Lung (tissue), 11 donors: ENCODE measurements at regions not wholly inside any gene's neighbourhood (a gene's known extent, or its start where the extent isn't known, plus 50 kb on each side); places are given as distances from the start of the nearest gene placed in this dataset.

Experiments used
- ATAC-seq: fragments of 200-7000 bp; cut with Tn5 transposase; one replicate; pipeline ENCODE4 v1.9.1; 2020; ENCODE audit warnings: moderate number of reproducible peaks; ENCODE audit not compliant: insufficient read depth, low FRiP score
- DNase-seq, 3 donors: peaks; one replicate each; pipeline ENCODE4 v3.0.0-alpha.2; 2013 to 2017
- H3K27ac ChIP-seq, 2 donors: one replicate each; pipeline ENCODE4 v1.5.1; 2013; ENCODE audit warnings: mild to moderate bottlenecking in 2 of 2, moderate library complexity in 2 of 2, control low read depth in 1 of 2, inconsistent platforms in 1 of 2, low read depth in 1 of 2, low read length in 1 of 2
- H3K27me3 ChIP-seq, 3 donors: one replicate each; pipeline ENCODE4 v1.5.1; 2013; ENCODE audit warnings: low read length in 2 of 3; ENCODE audit not compliant: control insufficient read depth in 3 of 3, insufficient read depth in 3 of 3
- H3K36me3 ChIP-seq, 4 donors: one replicate each; pipeline ENCODE4 v1.5.1; 2013; ENCODE audit warnings: low read length in 4 of 4, mild to moderate bottlenecking in 1 of 4, moderate library complexity in 1 of 4; ENCODE audit not compliant: control insufficient read depth in 4 of 4, insufficient read depth in 4 of 4
- H3K4me1 ChIP-seq, 5 donors: one replicate each; pipeline ENCODE4 v1.5.1; 2013; ENCODE audit warnings: low read length in 5 of 5, mild to moderate bottlenecking in 2 of 5, moderate library complexity in 1 of 5; ENCODE audit not compliant: control insufficient read depth in 5 of 5, insufficient read depth in 5 of 5
- H3K4me3 ChIP-seq: one replicate; pipeline ENCODE4 v1.5.1; 2013; ENCODE audit warnings: mild to moderate bottlenecking, control low read depth, moderate library complexity
- H3K9ac ChIP-seq, 2 donors: one replicate each; pipeline ENCODE4 v1.5.1; 2013; ENCODE audit warnings: low read length in 2 of 2, control low read depth in 1 of 2; ENCODE audit not compliant: insufficient read depth in 1 of 2
- H3K9me3 ChIP-seq, 4 donors: one replicate each; pipeline ENCODE4 v1.5.1; 2013; ENCODE audit warnings: low read length in 3 of 4, mild to moderate bottlenecking in 1 of 4, moderate library complexity in 1 of 4; ENCODE audit not compliant: control insufficient read depth in 4 of 4, insufficient read depth in 3 of 4
- WGBS, 2 donors: extraction: QIAGEN DNeasy Blood & Tissue Kit; methylation state at CpG; one replicate each; pipeline ENCODE4 v1.1.7; 2013; 5-methylcytosine and 5-hydroxymethylcytosine counted together
- TF ChIP-seq, protein P1 (sequence below): IDR thresholded peaks from 2 replicates; pipeline ENCODE4 v1.5.1; 2012; ENCODE audit warnings: mild to moderate bottlenecking; ENCODE audit errors: control extremely low read depth, extremely low read depth
- donor health status: control.
- donor health status: control.
- donor health status: Bipolar disorder and iron deficiency.
- donor health status: healthy.
- donor health status: DM: yes; HTN: yes; CAD: no.

- no peak for DNase-seq
- H3K4me3 ChIP-seq, result no peak overlapping the region
- no peak overlapping the region for H3K27ac ChIP-seq
- H3K27me3 ChIP-seq, result no peaks in the 10 kb centered on the region
- H3K9ac ChIP-seq, result no peak overlapping the region
- TF ChIP-seq, protein P1, sequence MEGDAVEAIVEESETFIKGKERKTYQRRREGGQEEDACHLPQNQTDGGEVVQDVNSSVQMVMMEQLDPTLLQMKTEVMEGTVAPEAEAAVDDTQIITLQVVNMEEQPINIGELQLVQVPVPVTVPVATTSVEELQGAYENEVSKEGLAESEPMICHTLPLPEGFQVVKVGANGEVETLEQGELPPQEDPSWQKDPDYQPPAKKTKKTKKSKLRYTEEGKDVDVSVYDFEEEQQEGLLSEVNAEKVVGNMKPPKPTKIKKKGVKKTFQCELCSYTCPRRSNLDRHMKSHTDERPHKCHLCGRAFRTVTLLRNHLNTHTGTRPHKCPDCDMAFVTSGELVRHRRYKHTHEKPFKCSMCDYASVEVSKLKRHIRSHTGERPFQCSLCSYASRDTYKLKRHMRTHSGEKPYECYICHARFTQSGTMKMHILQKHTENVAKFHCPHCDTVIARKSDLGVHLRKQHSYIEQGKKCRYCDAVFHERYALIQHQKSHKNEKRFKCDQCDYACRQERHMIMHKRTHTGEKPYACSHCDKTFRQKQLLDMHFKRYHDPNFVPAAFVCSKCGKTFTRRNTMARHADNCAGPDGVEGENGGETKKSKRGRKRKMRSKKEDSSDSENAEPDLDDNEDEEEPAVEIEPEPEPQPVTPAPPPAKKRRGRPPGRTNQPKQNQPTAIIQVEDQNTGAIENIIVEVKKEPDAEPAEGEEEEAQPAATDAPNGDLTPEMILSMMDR, result no peak
- H3K36me3 ChIP-seq, result no peaks in the 10 kb centered on the region
- no peaks in the 10 kb centered on the region for H3K9me3 ChIP-seq
- WGBS, 2 donors, result 98 to 100% methylated on average over 2 of the region's 2 CpGs
- ATAC-seq, result no peak
- H3K4me1 ChIP-seq, result peaks cover 0 to 1% (median 0%) of the 10 kb centered on the region in 5 donors
Measured at GRCh38 chr12:47364261-47364660, 284.5 kb upstream of the AMIGO2 start.

- Histone ChIP-seq H3K27me3 (no peaks in the 10 kb centered on the region), H3K9me3 (no peaks in the 10 kb centered on the region), H3K36me3 (no peaks in the 10 kb centered on the region), H3K27ac (no peak overlapping the region), H3K9ac (no peak overlapping the region), H3K4me1 (peaks cover 0 to 1% (median 0%) of the 10 kb centered on the region in 5 donors), H3K4me3 (no peak overlapping the region)
- TF ChIP-seq, protein P1, result no peak
- ATAC-seq (no peak), DNase-seq (no peak)
- WGBS, 2 donors, result 86 to 92% methylated on average over 3 of the region's 3 CpGs
Measured at GRCh38 chr12:47362126-47362705, 282.5 kb upstream of the AMIGO2 start.

- TF ChIP-seq, protein P1, result no peak
- 45 to 52% methylated on average over 7 of the region's 7 CpGs for WGBS, 2 donors
- peak overlapping the region; percentile 78 to 84 for H3K27ac ChIP-seq
- DNase-seq (no peak), ATAC-seq (no peak)
- no peaks in the 10 kb centered on the region for H3K9me3 ChIP-seq
- no peaks in the 10 kb centered on the region for H3K36me3 ChIP-seq
- H3K4me3 ChIP-seq, result no peak overlapping the region
- H3K27me3 ChIP-seq, result no peaks in the 10 kb centered on the region
- H3K4me1 ChIP-seq, result peaks cover 0 to 1% (median 0%) of the 10 kb centered on the region in 5 donors
- no peak overlapping the region for H3K9ac ChIP-seq
Measured at GRCh38 chr12:47361389-47362021, 281.7 kb upstream of the AMIGO2 start.
